HG03045 (cell line): ENCODE measurements at regions not wholly inside any gene's neighbourhood (a gene's known extent, or its start where the extent isn't known, plus 50 kb on each side); places are given as distances from the start of the nearest gene placed in this dataset.
"Not testable (repeated sequence)": the region's sequence is repeated elsewhere in the genome, so short reads cannot be mapped to it uniquely, and the experiment has no call there.

Experiments
- ATAC-seq: cut with Tn5 transposase; IDR thresholded peaks from one replicate; pipeline ENCODE4 v1.9.1; 2021; ENCODE audit warnings: mild to moderate bottlenecking, moderate library complexity; ENCODE audit not compliant: unreplicated experiment

GRCh38 chr17:70369391-70369790 is 200.1 kb downstream of the KCNJ2 start:
- no peak for ATAC-seq

GRCh38 chr17:70370816-70371215 is 201.5 kb downstream of the KCNJ2 start:
- ATAC-seq = no peak

DNA sequence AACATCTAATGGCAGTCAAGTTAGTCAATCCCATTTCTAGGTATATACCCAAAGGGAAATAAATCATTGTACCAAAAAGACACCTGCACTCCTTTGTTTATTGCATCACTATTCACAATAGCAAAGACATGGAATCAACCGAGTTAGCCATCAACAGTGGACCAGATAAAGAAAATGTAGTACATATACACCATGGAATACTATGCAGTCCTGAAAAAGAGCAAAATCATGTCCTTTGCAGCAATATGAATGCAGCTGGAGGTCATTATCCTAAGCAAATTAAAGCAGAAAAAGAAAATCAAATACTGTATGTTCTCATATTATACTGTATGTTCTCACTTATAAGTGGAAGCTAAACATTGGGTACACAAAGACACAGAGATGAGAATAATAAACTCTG is 204.0 kb downstream of the KCNJ2 start:
- ATAC-seq = no peak

- ATAC-seq = no peak
Measured at GRCh38 chr17:70374496-70374895, 205.2 kb downstream of the KCNJ2 start.

DNA sequence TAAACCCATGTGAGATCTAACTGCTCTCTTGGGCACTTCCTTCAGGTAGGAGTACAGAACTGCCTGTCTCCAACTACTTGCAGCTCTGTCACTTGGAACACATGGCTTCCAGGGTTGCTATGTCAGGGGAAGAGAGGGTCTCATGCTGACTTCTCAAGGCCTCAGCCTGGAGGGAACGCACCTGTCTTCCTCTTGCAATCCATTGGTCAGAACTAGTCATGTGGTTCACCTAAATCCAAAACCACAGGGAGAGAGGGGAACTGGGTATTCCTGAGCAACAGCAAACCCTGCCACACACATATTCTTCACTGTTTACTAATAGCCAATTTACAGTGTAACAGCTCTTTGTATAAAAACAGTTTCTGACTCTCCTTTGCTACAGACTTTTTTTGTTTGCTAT is 206.1 kb downstream of the KCNJ2 start:
- ATAC-seq = no peak

GRCh38 chr17:70375813-70376770 is 206.8 kb downstream of the KCNJ2 start:
- ATAC-seq = no peak

DNA sequence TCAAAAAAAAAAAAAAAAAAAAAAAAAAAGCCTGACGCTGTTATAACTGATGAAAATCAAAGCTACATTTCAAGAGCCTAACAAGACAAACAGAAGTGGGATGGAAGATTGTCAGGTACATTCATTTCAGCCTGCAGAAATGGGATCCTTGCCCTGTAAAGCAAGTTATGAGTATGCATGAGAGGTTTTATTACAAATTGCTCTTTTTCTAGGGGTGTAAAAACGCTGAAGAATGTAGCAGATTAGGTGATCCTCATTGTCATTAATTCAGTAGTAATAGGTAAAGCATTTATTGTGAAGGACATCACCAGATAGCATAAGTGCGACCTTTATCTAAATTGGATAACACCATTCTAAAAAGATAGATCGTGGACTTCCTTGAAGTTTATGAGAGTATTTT is 208.3 kb downstream of the KCNJ2 start:
- no peak for ATAC-seq

- no peak for ATAC-seq
Measured at GRCh38 chr17:70378076-70378475, 208.7 kb downstream of the KCNJ2 start.

GRCh38 chr17:70379945-70380344 is 210.6 kb downstream of the KCNJ2 start:
- ATAC-seq = no peak

- not testable (repeated sequence) for ATAC-seq
Measured at GRCh38 chr17:70381916-70382315, 212.6 kb downstream of the KCNJ2 start.

- no peak for ATAC-seq
Measured at GRCh38 chr17:70388326-70388725, 219.0 kb downstream of the KCNJ2 start.

GRCh38 chr17:70389232-70389757 is 220.0 kb downstream of the KCNJ2 start:
- ATAC-seq = not testable (repeated sequence)

GRCh38 chr17:70390049-70390448 is 220.7 kb downstream of the KCNJ2 start:
- no peak for ATAC-seq

GRCh38 chr17:70394473-70395232 is 225.3 kb downstream of the KCNJ2 start:
- ATAC-seq = no peak

DNA sequence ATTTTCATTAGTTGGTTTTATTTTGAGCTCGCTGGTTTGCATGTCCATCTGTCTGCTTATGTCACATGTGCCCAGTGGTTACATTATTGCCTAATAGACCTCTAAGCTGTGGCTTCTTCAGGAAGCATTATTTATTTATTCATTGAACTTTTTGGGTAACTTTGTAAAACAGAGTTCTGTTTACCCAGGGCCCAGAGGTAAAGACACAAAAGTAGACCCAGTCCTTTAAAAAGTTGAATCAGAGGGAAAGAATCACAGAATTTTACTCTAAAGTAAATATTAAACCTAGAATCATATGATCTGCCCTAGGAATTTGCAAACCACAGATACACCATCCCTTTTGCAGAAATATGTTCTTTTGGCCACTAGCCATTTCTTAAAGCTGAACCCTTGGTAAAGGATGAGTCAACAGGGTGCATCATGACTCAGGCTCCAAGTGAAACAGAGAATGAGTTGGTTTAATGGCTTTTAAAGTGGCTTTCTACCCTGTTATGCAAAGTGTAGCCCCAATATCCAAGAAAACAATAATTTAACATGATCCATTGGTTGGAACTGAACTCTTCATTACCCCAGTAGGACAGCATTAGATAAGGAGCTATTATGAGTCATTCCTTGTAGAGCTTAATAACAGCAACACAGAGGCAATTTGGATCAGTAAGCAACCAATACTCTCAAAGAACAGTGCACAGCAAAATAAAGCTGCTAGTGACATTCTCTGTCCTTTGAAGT is 236.3 kb downstream of the KCNJ2 start:
- no peak for ATAC-seq

DNA sequence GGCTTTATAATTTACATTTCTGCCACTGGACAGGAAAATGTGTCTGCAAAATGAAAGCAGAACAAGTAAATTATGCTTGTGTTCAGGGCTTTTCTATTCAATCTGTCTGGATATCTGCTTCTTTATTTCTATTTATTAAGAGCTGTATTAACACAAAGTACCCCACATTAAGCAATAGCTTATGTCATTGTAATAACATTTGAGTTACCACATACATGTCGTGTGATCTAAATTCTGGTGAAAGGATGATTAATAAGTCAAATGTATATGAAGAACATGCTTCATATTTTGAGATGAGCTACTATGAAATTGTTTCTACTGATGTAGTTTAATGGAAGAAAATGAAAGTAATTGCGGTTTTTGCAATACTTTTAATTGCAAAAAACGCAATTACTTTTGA is 238.2 kb downstream of the KCNJ2 start:
- ATAC-seq = no peak

GRCh38 chr17:70408768-70409167 is 239.4 kb downstream of the KCNJ2 start:
- no peak for ATAC-seq

DNA sequence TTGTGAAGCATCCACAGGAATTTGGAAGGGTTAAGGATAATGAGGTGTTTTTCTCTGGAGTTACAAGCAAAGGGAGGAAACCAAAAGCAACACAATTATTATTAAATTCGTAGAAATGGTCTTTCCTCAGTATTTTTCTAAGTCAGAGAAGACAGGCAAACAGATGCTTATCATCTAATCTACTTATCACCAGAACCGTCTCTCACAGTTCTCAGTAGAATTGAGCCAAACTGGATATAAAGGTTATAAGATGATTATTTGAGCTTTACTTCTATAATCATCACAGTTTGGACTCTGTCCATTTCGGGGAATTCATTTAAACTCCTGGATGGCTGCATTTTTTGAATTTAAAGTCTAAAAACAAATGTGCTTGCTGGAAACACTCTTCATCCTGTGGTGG is 245.0 kb downstream of the KCNJ2 start:
- ATAC-seq = no peak

- no peak for ATAC-seq
Measured at GRCh38 chr17:70420861-70421445, 251.6 kb downstream of the KCNJ2 start.

GRCh38 chr17:70422862-70423261 is 253.5 kb downstream of the KCNJ2 start:
- no peak for ATAC-seq

GRCh38 chr17:70423562-70423961 is 254.2 kb downstream of the KCNJ2 start:
- no peak for ATAC-seq
